ENCODE measurements at regions not wholly inside any gene's neighbourhood (a gene's known extent, or its start where the extent isn't known, plus 50 kb on each side); places are given as distances from the start of the nearest gene placed in this dataset.

GRCh38 chr1:219682788-219683187 is 69.9 kb upstream of the ZC3H11B start:
- Histone ChIP-seq H3K27ac (no peak overlapping the region), H3K9me3 (no peaks in the 10 kb centered on the region), H3K4me3 (no peak overlapping the region), H3K4me2 (no peak overlapping the region), H3K4me1 (no peaks in the 10 kb centered on the region)
- ATAC-seq, result no peak
- ChIA-PET CTCF (no interaction called here), POLR2A (no interaction called here)
- no peak for TF ChIP-seq USF2 (IDR thresholded peaks at IDR 0.05)
- no peak for TF ChIP-seq MAFK (IDR thresholded peaks at IDR 0.05; ENCODE audit: partially characterized antibody)
- no peak for TF ChIP-seq FOXS1 (CRISPR knock-in tag; IDR thresholded peaks at IDR 0.05)
- no peak for TF ChIP-seq BHLHE40 (IDR thresholded peaks at IDR 0.05; ENCODE audit: low read depth, low read length)
- no peak for TF ChIP-seq GATA3 (IDR thresholded peaks at IDR 0.05; ENCODE audit: borderline replicate concordance)
- TF ChIP-seq TFCP2L1 (CRISPR knock-in tag; IDR thresholded peaks at IDR 0.05), result no peak
- WGBS (ENCODE audit: missing lambda C conversion rate), result 7% methylated on average over 1 of the region's 1 CpG
- no peak for FAIRE-seq
- DNase-seq (ENCODE audit: low read depth in 1 of 2, low spot score in 1 of 2), result no peak

GRCh38 chr1:219681876-219682275 is 69.0 kb upstream of the ZC3H11B start:
- DNase-seq (ENCODE audit: low read depth in 1 of 2, low spot score in 1 of 2), result no peak
- 8% methylated on average over 1 of the region's 1 CpG for WGBS (ENCODE audit: missing lambda C conversion rate)
- Histone ChIP-seq H3K27ac (no peak overlapping the region), H3K4me2 (no peak overlapping the region), H3K4me1 (no peaks in the 10 kb centered on the region), H3K9me3 (no peaks in the 10 kb centered on the region), H3K4me3 (no peak overlapping the region)
- no peak for ATAC-seq
- no peak for FAIRE-seq
- TF ChIP-seq SMC3 (IDR thresholded peaks at IDR 0.05) (no peak), TP53 (CRISPR knock-in tag; IDR thresholded peaks at IDR 0.05) (no peak), HMGXB4 (CRISPR knock-in tag; IDR thresholded peaks at IDR 0.05; ENCODE audit: borderline replicate concordance) (no peak), HOXB5 (CRISPR knock-in tag; IDR thresholded peaks at IDR 0.05) (no peak), USF2 (IDR thresholded peaks at IDR 0.05) (no peak), NPAS2 (CRISPR knock-in tag; IDR thresholded peaks at IDR 0.05; ENCODE audit: borderline replicate concordance) (no peak), HES2 (IDR thresholded peaks at IDR 0.05) (no peak), ESRRA (IDR thresholded peaks at IDR 0.05; ENCODE audit: borderline replicate concordance, low read length) (no peak), E2F6 (IDR thresholded peaks at IDR 0.05; ENCODE audit: borderline replicate concordance, low read depth) (no peak)
- CTCF ChIA-PET, result no interaction called here
- POLR2A ChIA-PET, result no interaction called here

GRCh38 chr1:219676012-219676765 is 63.3 kb upstream of the ZC3H11B start:
- Histone ChIP-seq H3K27ac (no peak overlapping the region), H3K4me1 (no peaks in the 10 kb centered on the region), H3K4me2 (no peak overlapping the region), H3K4me3 (no peak overlapping the region), H3K9me3 (no peaks in the 10 kb centered on the region)
- TF ChIP-seq PHF8 (IDR thresholded peaks at IDR 0.05; ENCODE audit: borderline replicate concordance, low read depth), result no peak
- TF ChIP-seq RAD21 (conservative IDR thresholded peaks at IDR 0.05 in 1 of 2, IDR thresholded peaks at IDR 0.05 in 1 of 2), result no peak
- no peak for TF ChIP-seq HOXA7 (CRISPR knock-in tag; IDR thresholded peaks at IDR 0.05)
- no peak for TF ChIP-seq ELK1 (IDR thresholded peaks at IDR 0.05; ENCODE audit: low read depth, low read length)
- TF ChIP-seq RFX5 (IDR thresholded peaks at IDR 0.05), result no peak
- TF ChIP-seq CTCF (IDR thresholded peaks at IDR 0.05), result no peak
- no peak for TF ChIP-seq MAX (IDR thresholded peaks at IDR 0.05)
- FAIRE-seq, result no peak
- CTCF ChIA-PET, result interaction anchor here (1.4 to 2.7 kb wide), 2 partner anchors 15 to 31 kb away, joined by 4 to 11 read pairs; no protein-coding TSS in a partner anchor
- no peak for DNase-seq (ENCODE audit: low read depth in 1 of 2, low spot score in 1 of 2)
- no peak for ATAC-seq
- 8% methylated on average over 8 of the region's 8 CpGs for WGBS (ENCODE audit: missing lambda C conversion rate)
- POLR2A ChIA-PET, result no interaction called here

All from A549 (cell line).